Naive thymus-derived CD8-positive, alpha-beta T cell (primary cell): ENCODE measurements at regions not wholly inside any gene's neighbourhood (a gene's known extent, or its start where the extent isn't known, plus 50 kb on each side); places are given as distances from the start of the nearest gene placed in this dataset.
"Not testable (repeated sequence)": the region's sequence is repeated elsewhere in the genome, so short reads cannot be mapped to it uniquely, and the experiment has no call there.

Experiments
- ATAC-seq, 2 donors: fragments of 150-1000 bp; cut with Tn5 transposase in 1 of 2; sonication (Bioruptor Pico), chemical (Tn5 transposase) in 1 of 2; 1 replicate in 1 of 2; 2 replicates in 1 of 2; pipeline ENCODE4 v1.10.0; 2021; ENCODE audit warnings: mild to moderate bottlenecking in 2 of 2, moderate library complexity in 2 of 2
- POLR2A ChIA-PET: fragments of 350-600 bp; sonication (Branson Sonifier 250); formaldehyde crosslinking; loops from one replicate; lab custom pipeline; 2021; ENCODE audit warnings: antibody characterized with exemption; lab: Charles Lee
- DNase-seq, 10 donors: peaks; one replicate each; pipeline versions ENCODE4 v3.0.0 to v3.0.0-alpha.2; 2020 to 2022
- H3K27ac Mint-ChIP-seq, 10 donors: one replicate each; pipeline ENCODE4 v1.8.0; 2020 to 2022; ENCODE audit warnings: mild to moderate bottlenecking in 10 of 10, mixed read lengths in 10 of 10, moderate library complexity in 4 of 10, inconsistent platforms in 1 of 10
- H3K27me3 Mint-ChIP-seq, 5 donors: one replicate each; pipeline ENCODE4 v1.8.0; 2021 to 2022; ENCODE audit warnings: mixed read lengths in 5 of 5
- H3K36me3 Mint-ChIP-seq, 3 donors: one replicate each; pipeline ENCODE4 v1.8.0; 2020 to 2022; ENCODE audit warnings: mixed read lengths in 3 of 3, mild to moderate bottlenecking in 2 of 3, inconsistent platforms in 1 of 3
- H3K4me1 Mint-ChIP-seq, 4 donors: one replicate each; pipeline ENCODE4 v1.8.0; 2021 to 2022; ENCODE audit warnings: mixed read lengths in 4 of 4
- H3K4me3 Mint-ChIP-seq, 10 donors: one replicate each; pipeline ENCODE4 v1.8.0; 2020 to 2022; ENCODE audit warnings: mild to moderate bottlenecking in 10 of 10, mixed read lengths in 10 of 10, moderate library complexity in 6 of 10, inconsistent platforms in 1 of 10
- H3K9me3 Mint-ChIP-seq, 9 donors: one replicate each; pipeline ENCODE4 v1.8.0; 2020 to 2022; ENCODE audit warnings: mixed read lengths in 9 of 9, mild to moderate bottlenecking in 3 of 9, inconsistent platforms in 1 of 9, moderate library complexity in 1 of 9

DNA sequence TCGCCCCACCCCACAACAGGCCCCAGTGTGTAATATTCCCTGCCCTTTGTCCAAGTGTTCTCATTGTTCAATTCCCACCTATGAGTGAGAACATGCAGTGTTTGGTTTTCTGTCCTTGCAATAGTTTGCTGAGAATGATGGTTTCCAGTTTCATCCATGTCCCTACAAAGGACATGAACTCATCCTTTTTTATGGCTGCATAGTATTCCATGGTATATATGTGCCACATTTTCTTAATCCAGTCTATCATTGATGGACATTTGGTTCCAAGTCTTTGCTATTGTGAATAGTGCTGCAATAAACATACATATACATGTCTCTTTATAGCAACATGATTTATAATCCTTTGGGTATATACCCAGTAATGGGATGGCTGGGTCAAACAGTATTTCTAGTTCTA lies 132.7 kb downstream of the SNX10 start:
- H3K9me3 Mint-ChIP-seq, H3K36me3 Mint-ChIP-seq, DNase-seq, ATAC-seq, H3K27ac Mint-ChIP-seq, H3K4me1 Mint-ChIP-seq, POLR2A ChIA-PET, H3K4me3 Mint-ChIP-seq: not testable (repeated sequence)
- H3K27me3 Mint-ChIP-seq, result peaks cover 0 to 27% (median 6%) of the 10 kb centered on the region in 5 donors

DNA sequence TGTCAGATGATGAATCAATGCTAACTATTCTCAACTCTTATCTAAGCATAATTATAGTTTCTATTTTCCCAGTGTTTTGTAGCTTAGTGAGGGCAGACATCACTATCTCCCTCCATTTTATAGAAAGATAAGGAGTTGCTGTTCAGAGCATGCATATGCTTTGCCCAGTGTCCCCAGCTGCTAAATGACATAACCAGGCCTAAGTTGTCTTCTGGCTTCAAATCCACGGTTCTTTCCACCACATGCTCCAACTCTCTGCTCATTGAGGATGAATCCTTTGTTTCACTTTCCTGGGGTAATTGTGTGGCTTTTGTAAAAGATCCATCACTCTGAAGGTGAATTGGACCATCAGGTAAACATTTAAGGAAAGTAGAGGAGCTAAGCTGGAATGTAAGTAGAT lies 134.0 kb downstream of the SNX10 start:
- POLR2A ChIA-PET, result no interaction called here
- H3K27ac Mint-ChIP-seq, result no peak overlapping the region
- peaks cover 0 to 5% (median 0%) of the 10 kb centered on the region in 3 donors for H3K36me3 Mint-ChIP-seq
- peaks cover 0 to 27% (median 6%) of the 10 kb centered on the region in 5 donors for H3K27me3 Mint-ChIP-seq
- H3K4me1 Mint-ChIP-seq, result no peaks in the 10 kb centered on the region
- no peak overlapping the region for H3K4me3 Mint-ChIP-seq
- DNase-seq, result no peak
- ATAC-seq, result no peak
- peaks cover 0 to 5% (median 0%) of the 10 kb centered on the region in 9 donors for H3K9me3 Mint-ChIP-seq

DNA sequence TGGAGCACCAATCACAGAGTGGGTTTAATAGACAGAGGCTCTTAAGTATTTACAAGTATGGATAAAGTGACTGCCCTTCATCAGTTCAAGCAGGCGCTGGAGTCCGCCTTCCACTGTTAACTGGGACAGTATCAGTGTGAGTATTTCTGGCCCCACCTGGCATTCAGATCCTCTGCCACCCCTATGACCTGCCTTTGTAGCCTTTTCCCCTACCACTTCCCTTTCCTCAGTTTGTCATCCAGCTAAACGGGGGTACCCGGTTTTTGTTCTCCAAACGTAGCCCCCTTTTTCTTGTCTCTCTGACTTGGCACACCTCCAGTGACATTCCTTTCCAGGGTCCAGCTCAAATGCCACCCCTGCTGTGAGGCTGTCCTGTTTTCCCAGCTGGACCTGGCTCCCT lies 134.4 kb downstream of the SNX10 start:
- Mint-ChIP-seq H3K4me3 (no peak overlapping the region), H3K27me3 (peaks cover 0 to 27% (median 6%) of the 10 kb centered on the region in 5 donors), H3K4me1 (no peaks in the 10 kb centered on the region), H3K9me3 (peaks cover 0 to 5% (median 0%) of the 10 kb centered on the region in 9 donors), H3K27ac (no peak overlapping the region), H3K36me3 (peaks cover 0 to 5% (median 0%) of the 10 kb centered on the region in 3 donors)
- no peak for ATAC-seq
- DNase-seq, result no peak
- POLR2A ChIA-PET, result no interaction called here

DNA sequence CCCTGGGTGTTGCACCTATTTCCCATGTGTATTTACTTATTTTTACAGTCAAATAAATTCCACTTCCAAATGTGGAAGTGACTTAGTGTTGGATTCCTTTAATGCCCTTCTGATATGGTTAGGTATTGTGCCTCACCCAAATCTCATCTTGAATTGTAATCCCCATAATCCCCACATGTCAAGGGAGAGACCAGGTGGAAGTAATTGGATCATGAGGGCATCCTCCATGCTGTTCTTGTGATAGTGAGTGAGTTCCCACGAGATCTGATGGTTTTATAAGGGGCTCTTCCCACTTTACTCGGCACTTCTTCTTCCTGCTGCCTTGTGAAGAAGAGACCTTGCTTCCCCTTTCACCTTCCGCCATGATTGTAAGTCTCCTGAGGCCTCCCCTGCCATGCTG lies 136.9 kb downstream of the SNX10 start:
- no peaks in the 10 kb centered on the region for H3K4me1 Mint-ChIP-seq
- peaks cover 0 to 5% (median 0%) of the 10 kb centered on the region in 3 donors for H3K36me3 Mint-ChIP-seq

DNA sequence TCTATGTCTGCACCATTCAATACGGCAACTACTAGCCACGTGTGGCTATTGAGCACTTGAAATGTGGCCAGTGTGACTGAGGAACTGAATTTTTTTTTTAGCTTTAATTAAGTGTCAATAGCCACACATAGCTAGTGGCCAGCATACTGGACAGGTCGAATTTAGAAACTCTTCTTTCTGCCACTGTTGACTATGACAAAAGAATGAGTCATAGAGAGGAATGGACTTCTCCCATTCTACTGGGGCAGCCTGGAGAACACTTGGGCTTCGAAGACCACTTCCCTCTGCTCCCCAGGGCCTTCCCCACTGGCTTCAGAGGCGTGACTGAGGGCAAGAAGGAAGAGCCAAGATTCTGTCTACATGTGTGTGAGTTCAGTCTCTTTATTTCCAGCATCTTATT lies 137.5 kb downstream of the SNX10 start:
- POLR2A ChIA-PET, result no interaction called here
- no peak for DNase-seq
- H3K27me3 Mint-ChIP-seq, result peaks cover 4 to 27% (median 11%) of the 10 kb centered on the region in 5 donors

More for the DNA sequence above, 136.9 kb downstream of the SNX10 start:
- H3K4me3 Mint-ChIP-seq, result no peak overlapping the region
- H3K27ac Mint-ChIP-seq, result peak overlapping the region in 1 of 10 donors; percentile 14
- DNase-seq (no peak), ATAC-seq (no peak)
- POLR2A ChIA-PET, result no interaction called here
- peaks cover 2 to 27% (median 9%) of the 10 kb centered on the region in 5 donors for H3K27me3 Mint-ChIP-seq
- peaks cover 0 to 5% (median 0%) of the 10 kb centered on the region in 9 donors for H3K9me3 Mint-ChIP-seq

DNA sequence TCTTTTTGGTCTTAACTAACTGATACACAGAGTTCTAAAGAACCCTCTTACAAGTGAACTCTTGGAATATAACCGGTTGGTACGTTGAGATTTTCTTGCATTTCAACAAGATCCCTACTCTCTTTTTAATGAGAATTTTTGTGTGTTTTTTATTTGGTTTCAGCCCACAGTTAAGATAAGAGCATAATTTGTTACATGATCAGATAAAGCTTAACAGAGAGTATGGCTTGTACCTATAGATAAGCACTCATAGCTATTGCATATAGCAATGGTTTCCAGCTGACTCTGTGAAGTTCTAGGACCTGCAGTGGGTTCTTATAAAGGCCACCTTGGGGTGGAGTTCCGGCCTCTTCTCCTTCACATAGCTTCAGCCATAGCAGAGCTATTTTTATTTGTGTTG lies 143.3 kb downstream of the SNX10 start:
- DNase-seq, result no peak

More for the DNA sequence above, 137.5 kb downstream of the SNX10 start:
- Mint-ChIP-seq H3K27ac (no peak overlapping the region), H3K4me3 (no peak overlapping the region), H3K36me3 (peaks cover 0 to 4% (median 0%) of the 10 kb centered on the region in 3 donors), H3K4me1 (no peaks in the 10 kb centered on the region), H3K9me3 (peaks cover 0 to 5% (median 0%) of the 10 kb centered on the region in 9 donors)
- no peak for ATAC-seq

DNA sequence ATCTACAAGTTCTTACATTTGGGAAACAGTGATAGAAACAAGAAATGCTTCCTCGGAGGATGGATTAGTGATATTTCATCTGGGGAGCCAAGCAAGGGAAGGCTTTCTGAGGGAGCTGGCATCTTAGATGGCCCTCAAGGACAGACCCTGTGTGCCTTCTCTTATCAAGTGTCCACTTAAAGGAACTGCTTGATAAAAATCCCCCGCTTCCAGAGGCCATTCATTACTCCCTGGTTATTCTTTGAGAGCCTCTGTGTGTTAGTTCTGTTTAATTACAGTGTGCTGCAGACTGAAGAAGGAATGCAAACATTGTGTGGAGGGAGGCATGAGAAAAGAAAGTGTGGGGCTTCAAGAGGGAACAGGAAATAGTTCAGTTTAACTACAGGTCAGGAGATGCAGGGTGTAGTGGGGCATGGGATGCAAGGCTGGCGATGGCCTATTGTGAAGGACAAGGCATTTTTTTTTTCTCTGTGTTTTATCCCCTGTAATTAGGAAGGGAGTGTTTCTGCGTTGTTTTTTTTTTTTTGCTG lies 145.4 kb downstream of the SNX10 start:
- H3K27ac Mint-ChIP-seq, result no peak overlapping the region
- H3K27me3 Mint-ChIP-seq, result peaks cover 4 to 19% (median 7%) of the 10 kb centered on the region in 5 donors
- POLR2A ChIA-PET, result no interaction called here
- H3K36me3 Mint-ChIP-seq, result no peaks in the 10 kb centered on the region
- no peak overlapping the region for H3K4me3 Mint-ChIP-seq
- no peaks in the 10 kb centered on the region for H3K9me3 Mint-ChIP-seq
- DNase-seq (no peak), ATAC-seq (no peak)
- no peaks in the 10 kb centered on the region for H3K4me1 Mint-ChIP-seq

More for the DNA sequence above, 143.3 kb downstream of the SNX10 start:
- H3K4me1 Mint-ChIP-seq, result no peaks in the 10 kb centered on the region
- peaks cover 5 to 18% (median 7%) of the 10 kb centered on the region in 5 donors for H3K27me3 Mint-ChIP-seq
- POLR2A ChIA-PET, result no interaction called here
- H3K27ac Mint-ChIP-seq, result no peak overlapping the region
- no peaks in the 10 kb centered on the region for H3K9me3 Mint-ChIP-seq
- ATAC-seq, result no peak
- no peaks in the 10 kb centered on the region for H3K36me3 Mint-ChIP-seq
- no peak overlapping the region for H3K4me3 Mint-ChIP-seq

DNA sequence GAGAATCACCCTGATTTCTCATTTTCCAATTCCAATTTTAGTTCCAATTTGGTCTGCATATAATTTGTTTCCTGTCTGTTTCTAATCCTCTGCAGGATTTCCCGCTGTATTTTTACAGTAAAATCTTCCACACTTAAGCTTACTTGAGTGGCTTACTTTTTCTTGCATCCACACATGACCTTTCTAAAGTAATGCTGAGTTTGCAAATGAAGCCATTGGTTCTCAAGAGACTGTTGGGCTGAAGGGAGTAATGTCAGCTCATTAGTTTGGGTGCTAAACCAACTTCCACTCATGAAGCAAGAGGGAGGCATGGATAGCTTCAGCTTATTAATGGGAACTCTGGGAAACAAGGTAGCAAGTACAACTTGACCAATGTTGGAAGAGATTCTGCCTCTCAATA lies 146.4 kb downstream of the SNX10 start:
- Mint-ChIP-seq H3K9me3 (no peaks in the 10 kb centered on the region), H3K27ac (no peak overlapping the region), H3K36me3 (no peaks in the 10 kb centered on the region), H3K4me1 (no peaks in the 10 kb centered on the region), H3K4me3 (no peak overlapping the region), H3K27me3 (peaks cover under 1 to 15% (median 4%) of the 10 kb centered on the region in 5 donors)
- ATAC-seq, result no peak
- no peak for DNase-seq
- POLR2A ChIA-PET, result no interaction called here

DNA sequence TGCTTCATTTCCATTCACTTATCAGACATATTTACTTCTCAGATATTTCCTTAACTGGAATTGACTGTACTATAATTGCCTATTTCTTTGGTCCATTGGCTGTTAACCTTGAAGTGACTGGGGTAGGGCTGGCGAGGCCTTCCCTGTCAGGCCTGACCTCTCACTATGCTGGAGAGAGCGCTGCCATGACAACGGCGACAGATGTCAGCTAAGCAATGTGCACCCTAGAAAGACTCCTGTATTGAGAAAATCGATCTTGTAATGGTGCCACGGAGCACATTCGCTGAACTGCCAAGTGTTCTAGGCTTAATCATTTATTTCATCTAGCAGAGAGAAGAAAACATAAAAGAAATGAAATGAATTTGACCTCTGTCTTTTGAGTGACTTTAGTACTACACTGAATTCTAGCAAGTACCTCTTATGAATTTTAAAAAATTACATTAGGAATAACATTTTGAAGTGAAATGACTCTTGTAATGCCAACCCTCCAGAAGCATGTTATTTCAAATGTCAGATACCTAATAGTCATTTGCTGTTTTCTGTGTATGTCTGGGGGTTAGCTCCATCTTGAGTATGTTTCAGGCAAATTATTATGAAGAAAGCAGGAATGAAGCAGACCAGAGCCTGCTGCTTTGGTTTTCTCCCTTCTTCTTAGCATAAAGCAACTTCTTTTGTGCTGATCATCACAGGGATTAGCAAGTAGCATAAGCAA lies 148.0 kb downstream of the SNX10 start:
- ATAC-seq (no peak), DNase-seq (no peak)
- Mint-ChIP-seq H3K36me3 (no peaks in the 10 kb centered on the region), H3K4me1 (no peaks in the 10 kb centered on the region), H3K4me3 (no peak overlapping the region), H3K27me3 (peaks cover 0 to 12% (median 3%) of the 10 kb centered on the region in 5 donors), H3K9me3 (no peaks in the 10 kb centered on the region), H3K27ac (no peak overlapping the region)
- POLR2A ChIA-PET, result no interaction called here

DNA sequence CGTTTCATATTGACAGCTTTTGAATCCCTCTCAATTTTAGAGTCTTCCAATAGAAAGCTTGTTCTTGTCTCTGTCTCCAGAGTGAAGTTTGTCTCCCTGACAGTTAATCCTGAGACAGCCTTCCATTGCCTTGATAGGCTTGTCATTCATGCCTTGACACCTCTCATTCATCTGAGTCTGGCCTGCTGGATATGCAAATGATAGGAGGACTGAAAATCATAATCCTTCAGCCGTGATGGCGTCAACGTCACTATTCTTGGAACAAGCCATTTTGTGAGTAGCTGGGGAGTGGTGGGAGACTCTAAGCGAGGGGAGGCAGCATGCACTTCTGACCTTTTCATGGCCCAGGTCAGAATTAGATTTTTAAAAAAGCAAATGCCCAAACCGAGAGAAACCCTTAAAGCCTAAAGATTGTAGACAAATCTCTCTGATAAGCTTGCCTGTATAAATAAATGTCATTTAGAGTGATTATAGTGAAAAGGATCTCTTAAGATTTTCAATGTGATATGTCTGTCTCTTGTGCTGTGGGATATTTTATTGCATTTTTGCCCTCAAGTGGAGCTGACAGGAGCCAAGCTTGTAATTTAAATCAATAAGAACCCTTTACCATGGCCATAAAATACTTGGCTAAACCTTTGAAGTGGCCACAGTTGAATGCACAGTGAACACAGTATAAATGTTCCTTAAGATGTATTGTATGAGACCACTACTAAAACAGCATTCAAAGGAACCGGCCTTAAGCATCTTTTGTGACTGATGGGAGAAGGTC lies 148.8 kb downstream of the SNX10 start:
- no peak for ATAC-seq
- Mint-ChIP-seq H3K27ac (no peak overlapping the region), H3K27me3 (peaks cover 0 to 7% (median 4%) of the 10 kb centered on the region in 5 donors), H3K4me1 (no peaks in the 10 kb centered on the region), H3K4me3 (no peak overlapping the region), H3K36me3 (no peaks in the 10 kb centered on the region), H3K9me3 (no peaks in the 10 kb centered on the region)
- POLR2A ChIA-PET, result no interaction called here
- DNase-seq, result no peak

DNA sequence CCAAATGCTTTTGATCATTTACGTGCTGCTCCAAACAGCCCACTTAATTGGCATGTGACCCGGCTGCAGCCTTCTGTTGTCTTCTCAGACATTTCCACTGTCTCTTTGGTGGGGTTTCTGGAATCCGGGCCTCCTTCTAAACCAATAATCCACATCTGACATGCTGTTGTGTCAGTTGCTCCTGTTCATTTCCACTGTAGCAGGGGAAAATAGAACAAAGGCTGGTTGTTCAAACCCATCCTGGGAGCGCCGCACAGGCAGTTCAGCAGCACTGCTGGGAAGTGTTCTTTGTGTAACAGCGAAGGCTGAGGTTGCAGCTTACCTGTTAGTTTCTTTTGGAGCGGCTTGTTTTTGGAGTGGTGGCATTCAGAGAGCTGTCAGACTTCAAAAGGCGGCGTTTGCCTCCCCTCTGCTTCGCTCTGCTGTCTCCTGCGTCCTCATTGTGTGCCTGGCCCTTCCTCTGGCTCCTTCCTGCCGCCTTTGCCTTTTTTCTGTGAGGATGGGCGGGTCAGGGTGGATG lies 149.4 kb downstream of the SNX10 start:
- Mint-ChIP-seq H3K36me3 (no peaks in the 10 kb centered on the region), H3K27me3 (peaks cover 0 to 7% (median 2%) of the 10 kb centered on the region in 5 donors), H3K4me3 (no peak overlapping the region), H3K4me1 (no peaks in the 10 kb centered on the region), H3K27ac (no peak overlapping the region), H3K9me3 (no peaks in the 10 kb centered on the region)
- ATAC-seq, result no peak
- POLR2A ChIA-PET, result no interaction called here
- DNase-seq, result no peak

DNA sequence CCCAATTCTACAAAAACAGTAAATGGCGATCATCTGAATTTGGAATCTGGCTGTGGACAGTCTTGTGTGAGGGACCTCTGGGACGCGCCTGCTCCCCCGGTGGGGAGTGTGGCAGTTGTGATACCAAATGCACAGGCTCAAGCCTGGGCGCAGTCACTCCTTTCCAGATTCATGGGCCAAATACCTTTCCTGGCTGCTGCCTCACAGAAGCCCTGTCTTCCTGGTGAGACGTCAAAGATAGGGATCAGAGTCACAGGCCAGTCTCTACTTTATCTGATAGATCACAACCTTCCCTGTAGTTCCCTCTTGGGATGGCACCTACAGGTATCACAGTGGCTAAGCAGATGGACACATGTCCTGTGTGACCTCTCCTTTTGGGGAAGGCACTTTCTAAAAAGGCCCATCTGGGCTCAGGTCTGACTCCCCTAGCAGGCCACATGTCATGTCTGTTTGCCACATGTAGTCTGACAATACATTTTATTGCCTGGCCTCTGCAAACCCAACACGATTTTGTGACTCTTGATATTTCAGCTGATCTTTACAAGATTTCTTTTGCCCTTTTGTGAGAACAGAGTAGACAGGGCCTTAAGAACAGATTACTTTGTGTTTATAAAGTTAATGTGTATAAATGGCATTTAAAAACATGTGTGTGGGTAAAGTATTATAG lies 150.1 kb downstream of the SNX10 start:
- Mint-ChIP-seq H3K27me3 (peaks cover 0 to 7% (median 2%) of the 10 kb centered on the region in 5 donors), H3K9me3 (no peaks in the 10 kb centered on the region), H3K4me1 (no peaks in the 10 kb centered on the region), H3K27ac (no peak overlapping the region), H3K4me3 (no peak overlapping the region), H3K36me3 (no peaks in the 10 kb centered on the region)
- ATAC-seq (no peak), DNase-seq (no peak)
- POLR2A ChIA-PET, result no interaction called here
